ENCODE measurements at regions not wholly inside any gene's neighbourhood (a gene's known extent, or its start where the extent isn't known, plus 50 kb on each side); places are given as distances from the start of the nearest gene placed in this dataset.

GRCh38 chr4:127578491-127578890 is 54.3 kb upstream of the INTU start:
- TF ChIP-seq CTCF (IDR thresholded peaks at IDR 0.05) (no peak), EZH2 (IDR thresholded peaks at IDR 0.05; ENCODE audit: borderline replicate concordance, insufficient read depth, low read depth, low read length, poor library complexity, severe bottlenecking) (no peak)

All from B cell (primary cell).